Amygdala (tissue), 56 donors: ENCODE measurements at regions not wholly inside any gene's neighbourhood (a gene's known extent, or its start where the extent isn't known, plus 50 kb on each side); places are given as distances from the start of the nearest gene placed in this dataset.

Source experiments
- DNase-seq, 56 donors: peaks; one replicate each; lab custom pipeline; 2025; lab: John Stamatoyannopoulos, UW

- DNase-seq = no peak
Measured at GRCh38 chr10:71064413-71065118, 147.8 kb upstream of the UNC5B start.

- DNase-seq = no peak
Measured at GRCh38 chr10:71065659-71066058, 146.7 kb upstream of the UNC5B start.

GRCh38 chr10:71066600-71066999, 145.8 kb upstream of the UNC5B start:
- DNase-seq = no peak

- DNase-seq = peak in 6 of 56 donors; percentile 8 to 50 (median 13)
Measured at GRCh38 chr10:71067098-71067740, 145.2 kb upstream of the UNC5B start.

- peak in 32 of 56 donors; percentile 7 to 66 (median 30) for DNase-seq
Measured at GRCh38 chr10:71068861-71069271, 143.5 kb upstream of the UNC5B start.

GRCh38 chr10:71069909-71070666, 142.3 kb upstream of the UNC5B start:
- no peak for DNase-seq

- DNase-seq = no peak
Measured at GRCh38 chr10:71070741-71071140, 141.6 kb upstream of the UNC5B start.

GRCh38 chr10:71072131-71072822, 140.1 kb upstream of the UNC5B start:
- DNase-seq = no peak

GRCh38 chr10:71072823-71073210, 139.6 kb upstream of the UNC5B start:
- no peak for DNase-seq

- no peak for DNase-seq
Measured at GRCh38 chr10:71073451-71074175, 138.8 kb upstream of the UNC5B start.

GRCh38 chr10:71074176-71074755, 138.1 kb upstream of the UNC5B start:
- DNase-seq = no peak

GRCh38 chr10:71075086-71075758, 137.1 kb upstream of the UNC5B start:
- peak in 5 of 56 donors; percentile 17 to 36 (median 22) for DNase-seq

- DNase-seq = no peak
Measured at GRCh38 chr10:71075759-71076472, 136.5 kb upstream of the UNC5B start.

GRCh38 chr10:71076473-71077142, 135.8 kb upstream of the UNC5B start:
- no peak for DNase-seq

- DNase-seq = no peak
Measured at GRCh38 chr10:71077143-71077581, 135.2 kb upstream of the UNC5B start.

GRCh38 chr10:71077796-71078453, 134.4 kb upstream of the UNC5B start:
- DNase-seq = no peak

- DNase-seq = no peak
Measured at GRCh38 chr10:71078454-71079145, 133.8 kb upstream of the UNC5B start.
